ENCODE measurements at regions not wholly inside any gene's neighbourhood (a gene's known extent, or its start where the extent isn't known, plus 50 kb on each side); places are given as distances from the start of the nearest gene placed in this dataset.
A peak's percentile ranks its signal among the peaks of the same experiment; 100 is the strongest.
"Not testable (repeated sequence)": the region's sequence is repeated elsewhere in the genome, so short reads cannot be mapped to it uniquely, and the experiment has no call there.

DNA sequence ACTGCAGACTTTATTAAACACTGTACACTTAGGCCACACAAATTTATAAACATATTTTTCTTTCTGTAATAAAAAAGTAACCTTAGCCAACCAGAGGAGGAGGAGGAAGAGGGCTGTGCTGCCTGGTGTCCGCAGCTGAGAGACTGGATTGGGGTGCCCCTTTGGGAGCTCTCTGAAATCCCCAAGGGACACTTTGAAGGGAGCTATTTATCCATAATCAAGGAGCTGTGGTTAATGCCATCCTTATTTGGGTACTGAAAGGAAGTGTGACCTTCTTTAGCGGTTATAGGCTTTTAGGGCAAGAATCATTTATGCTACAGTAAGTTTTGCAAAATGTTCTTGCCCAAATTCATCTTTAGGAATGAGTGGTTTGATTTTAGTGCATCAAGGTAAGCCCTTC lies 125.8 kb downstream of the RASSF10 start:
- H3K4me3 ChIP-seq (ENCODE audit: low read depth, low read length): no peak overlapping the region
- peak; percentile 17 for DNase-seq (ENCODE audit: low read depth)

DNA sequence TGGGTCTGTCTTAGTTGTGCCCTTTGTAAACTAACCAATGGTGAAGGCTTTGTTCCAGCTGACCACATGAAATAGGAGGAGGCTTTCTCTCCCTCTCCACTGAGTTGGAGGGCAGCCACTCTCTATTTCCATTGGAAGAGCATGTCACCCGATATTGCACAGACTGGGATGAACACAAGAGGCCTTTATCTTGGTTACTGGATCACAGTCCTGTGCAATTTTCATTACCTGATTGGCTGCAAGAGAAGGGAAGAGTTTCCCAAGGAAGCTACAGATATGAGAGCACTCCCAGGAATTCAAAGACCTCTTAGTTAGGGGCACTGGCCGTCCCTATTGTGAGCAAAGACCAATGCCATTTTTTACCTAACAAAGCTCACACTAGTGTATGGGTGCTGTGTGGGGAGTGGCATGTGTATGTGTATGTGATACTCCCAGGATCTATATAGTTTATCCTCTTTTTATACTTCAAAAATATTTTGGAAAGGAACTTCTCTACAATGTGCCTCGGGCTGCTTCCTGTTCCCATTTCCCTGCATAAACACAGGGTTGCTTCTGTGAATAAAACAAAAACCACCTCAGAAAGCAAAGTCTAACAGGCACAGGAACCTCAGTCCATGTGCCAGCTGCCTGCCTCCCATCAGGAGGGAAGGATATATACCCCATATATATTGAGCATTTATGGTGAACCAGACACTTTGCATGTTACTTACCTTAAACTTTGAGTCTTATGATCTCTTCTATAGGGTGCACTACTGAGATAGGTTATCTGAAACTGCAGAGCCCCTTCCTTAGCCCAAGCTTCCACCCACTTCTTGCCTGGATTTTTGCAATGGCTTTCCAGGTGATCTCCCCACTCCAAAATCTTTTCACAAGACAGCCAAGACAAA lies 126.5 kb downstream of the RASSF10 start:
- DNase-seq (ENCODE audit: low read depth): no peak
- TF ChIP-seq MYC (IDR thresholded peaks at IDR 0.05; ENCODE audit: low read depth, low read length): no peak
- TF ChIP-seq, protein P1, sequence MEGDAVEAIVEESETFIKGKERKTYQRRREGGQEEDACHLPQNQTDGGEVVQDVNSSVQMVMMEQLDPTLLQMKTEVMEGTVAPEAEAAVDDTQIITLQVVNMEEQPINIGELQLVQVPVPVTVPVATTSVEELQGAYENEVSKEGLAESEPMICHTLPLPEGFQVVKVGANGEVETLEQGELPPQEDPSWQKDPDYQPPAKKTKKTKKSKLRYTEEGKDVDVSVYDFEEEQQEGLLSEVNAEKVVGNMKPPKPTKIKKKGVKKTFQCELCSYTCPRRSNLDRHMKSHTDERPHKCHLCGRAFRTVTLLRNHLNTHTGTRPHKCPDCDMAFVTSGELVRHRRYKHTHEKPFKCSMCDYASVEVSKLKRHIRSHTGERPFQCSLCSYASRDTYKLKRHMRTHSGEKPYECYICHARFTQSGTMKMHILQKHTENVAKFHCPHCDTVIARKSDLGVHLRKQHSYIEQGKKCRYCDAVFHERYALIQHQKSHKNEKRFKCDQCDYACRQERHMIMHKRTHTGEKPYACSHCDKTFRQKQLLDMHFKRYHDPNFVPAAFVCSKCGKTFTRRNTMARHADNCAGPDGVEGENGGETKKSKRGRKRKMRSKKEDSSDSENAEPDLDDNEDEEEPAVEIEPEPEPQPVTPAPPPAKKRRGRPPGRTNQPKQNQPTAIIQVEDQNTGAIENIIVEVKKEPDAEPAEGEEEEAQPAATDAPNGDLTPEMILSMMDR (IDR thresholded peaks at IDR 0.05; ENCODE audit: low read depth, low read length): no peak
- TF ChIP-seq POLR2A (IDR thresholded peaks at IDR 0.05; ENCODE audit: extremely low read depth, insufficient read length): no peak
- TF ChIP-seq, protein P2, sequence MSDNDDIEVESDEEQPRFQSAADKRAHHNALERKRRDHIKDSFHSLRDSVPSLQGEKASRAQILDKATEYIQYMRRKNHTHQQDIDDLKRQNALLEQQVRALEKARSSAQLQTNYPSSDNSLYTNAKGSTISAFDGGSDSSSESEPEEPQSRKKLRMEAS (IDR thresholded peaks at IDR 0.05; ENCODE audit: low read depth, low read length): no peak
- no peak overlapping the region for H3K4me3 ChIP-seq (ENCODE audit: low read depth, low read length)

More for the DNA sequence above, 125.8 kb downstream of the RASSF10 start:
- no peak for TF ChIP-seq MYC (IDR thresholded peaks at IDR 0.05; ENCODE audit: low read depth, low read length)
- TF ChIP-seq, protein P2 (IDR thresholded peaks at IDR 0.05; ENCODE audit: low read depth, low read length): no peak
- TF ChIP-seq, protein P1 (IDR thresholded peaks at IDR 0.05; ENCODE audit: low read depth, low read length): no peak
- TF ChIP-seq POLR2A (IDR thresholded peaks at IDR 0.05; ENCODE audit: extremely low read depth, insufficient read length): no peak

DNA sequence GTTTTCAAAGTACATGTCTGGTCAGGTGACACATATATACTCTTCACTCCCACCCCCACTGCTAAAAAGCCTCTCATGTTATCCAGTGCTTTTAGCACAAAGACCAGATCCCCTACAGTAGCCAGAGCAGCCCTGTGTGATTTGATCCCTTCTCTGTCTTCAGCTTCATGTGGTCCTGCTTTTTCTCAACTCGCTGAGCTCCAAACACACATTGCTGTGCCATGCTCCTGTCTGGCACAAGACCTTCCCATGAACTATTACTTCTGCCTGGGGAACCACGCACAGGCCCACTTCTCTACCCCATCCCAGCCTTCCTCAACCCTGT lies 127.1 kb downstream of the RASSF10 start:
- no peak for DNase-seq (ENCODE audit: low read depth)
- TF ChIP-seq, protein P1 (IDR thresholded peaks at IDR 0.05; ENCODE audit: low read depth, low read length): no peak
- TF ChIP-seq, protein P2 (IDR thresholded peaks at IDR 0.05; ENCODE audit: low read depth, low read length): no peak
- TF ChIP-seq MYC (IDR thresholded peaks at IDR 0.05; ENCODE audit: low read depth, low read length): no peak
- TF ChIP-seq POLR2A (IDR thresholded peaks at IDR 0.05; ENCODE audit: extremely low read depth, insufficient read length): no peak
- no peak overlapping the region for H3K4me3 ChIP-seq (ENCODE audit: low read depth, low read length)

DNA sequence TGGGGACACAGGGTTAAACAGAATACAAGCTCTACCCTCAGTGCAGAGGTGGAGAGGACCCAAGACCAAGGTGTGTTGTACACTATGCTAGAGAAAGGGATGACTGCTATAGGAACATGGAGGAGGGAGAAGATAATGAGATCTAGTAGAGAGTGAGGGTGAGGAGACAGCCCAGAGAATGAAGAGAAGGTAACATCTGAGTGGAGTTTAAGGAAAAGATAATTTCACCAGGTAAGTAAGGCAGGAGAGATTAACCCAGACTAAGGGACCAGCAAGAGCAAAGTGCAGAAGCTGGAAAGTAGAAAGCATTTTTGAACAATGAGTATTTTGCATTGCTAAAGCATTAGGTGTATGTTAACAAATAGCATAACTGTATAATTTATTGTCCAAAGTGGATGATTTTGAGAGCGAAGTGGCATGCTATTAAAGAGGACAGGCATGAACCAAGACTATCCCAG lies 128.8 kb downstream of the RASSF10 start:
- DNase-seq (ENCODE audit: low read depth): no peak
- TF ChIP-seq POLR2A (IDR thresholded peaks at IDR 0.05; ENCODE audit: extremely low read depth, insufficient read length) (no peak), MYC (IDR thresholded peaks at IDR 0.05; ENCODE audit: low read depth, low read length) (no peak)
- TF ChIP-seq, protein P1 (IDR thresholded peaks at IDR 0.05; ENCODE audit: low read depth, low read length): no peak
- TF ChIP-seq, protein P2 (IDR thresholded peaks at IDR 0.05; ENCODE audit: low read depth, low read length): no peak
- no peak overlapping the region for H3K4me3 ChIP-seq (ENCODE audit: low read depth, low read length)

DNA sequence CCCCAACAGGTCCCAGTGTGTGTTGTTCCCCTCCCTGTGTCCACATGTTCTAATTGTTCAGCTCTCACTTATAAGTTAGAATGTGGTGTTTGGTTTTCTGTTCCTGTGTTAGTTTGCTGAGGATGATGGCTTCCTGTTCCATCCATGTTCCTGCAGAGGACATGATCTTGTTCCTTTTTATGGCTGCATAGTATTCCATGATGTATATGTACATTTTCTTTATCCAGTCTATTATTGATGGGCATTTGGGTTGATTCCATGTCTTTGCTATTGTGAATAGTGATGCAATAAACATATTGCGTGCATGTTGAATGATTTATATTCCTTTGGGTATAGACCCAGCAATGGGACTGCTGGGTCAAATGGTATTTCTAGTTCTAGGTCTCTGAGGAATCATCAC lies 130.0 kb downstream of the RASSF10 start:
- H3K4me3 ChIP-seq (ENCODE audit: low read depth, low read length); DNase-seq (ENCODE audit: low read depth): not testable (repeated sequence)

DNA sequence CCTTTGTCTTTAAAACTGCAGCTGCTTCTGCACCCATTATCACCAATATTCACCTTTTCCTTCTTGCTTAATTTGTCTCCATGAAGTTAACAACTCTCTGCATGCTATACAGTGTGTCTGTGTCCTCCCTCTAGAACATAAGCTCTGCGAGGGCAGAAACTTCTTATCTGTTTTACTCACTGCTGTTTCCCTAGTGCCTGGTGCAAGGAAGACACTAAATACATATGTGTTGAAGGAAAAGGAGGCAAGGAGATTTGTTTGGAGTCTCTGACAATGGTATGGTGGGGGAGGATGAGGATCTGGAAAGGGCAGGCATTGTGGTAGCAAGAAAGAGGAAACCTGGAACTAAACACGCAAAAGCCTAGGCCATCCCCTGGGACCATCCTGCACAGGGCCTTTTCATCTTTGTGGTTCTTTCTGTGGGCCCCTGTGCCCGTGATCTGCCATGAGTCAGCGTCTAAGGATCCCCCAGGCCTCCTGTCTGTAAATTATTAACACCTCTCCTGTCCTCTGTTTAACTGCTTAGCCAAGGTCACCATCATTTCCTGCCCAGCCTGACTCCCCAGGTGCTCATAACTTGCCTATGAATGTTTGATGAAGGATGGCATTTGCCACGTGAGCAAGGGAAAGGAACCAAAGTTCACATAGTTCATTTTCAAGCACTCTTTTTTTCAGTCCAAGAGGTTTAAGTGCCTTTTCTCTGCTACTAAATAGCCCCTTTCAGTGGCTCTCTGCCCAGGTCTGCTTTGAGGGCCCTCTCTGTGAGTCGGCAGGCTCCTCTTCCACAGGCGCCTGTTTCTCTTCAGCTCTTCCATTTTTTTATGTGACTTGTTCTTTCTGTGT lies 131.1 kb downstream of the RASSF10 start:
- peak; percentile 77 for DNase-seq (ENCODE audit: low read depth)
- H3K4me3 ChIP-seq (ENCODE audit: low read depth, low read length): no peak overlapping the region
- TF ChIP-seq POLR2A (IDR thresholded peaks at IDR 0.05; ENCODE audit: extremely low read depth, insufficient read length): no peak
- TF ChIP-seq, protein P2 (IDR thresholded peaks at IDR 0.05; ENCODE audit: low read depth, low read length): no peak
- TF ChIP-seq, protein P1 (IDR thresholded peaks at IDR 0.05; ENCODE audit: low read depth, low read length): no peak
